A549 (cell line): ENCODE measurements at regions not wholly inside any gene's neighbourhood (a gene's known extent, or its start where the extent isn't known, plus 50 kb on each side); places are given as distances from the start of the nearest gene placed in this dataset.

Experiments
- ATAC-seq, 2 experiments: fragments of 200-7000 bp in 1 of 2; fragments of >200 bp in 1 of 2; cut with Nextera tagmentation in 1 of 2; cut with Tn5 transposase in 1 of 2; 3 replicates each; pipeline versions ENCODE4 v1.8.0 to v1.9.1; 2018 to 2020; ENCODE audit warnings: mild to moderate bottlenecking in 1 of 2, moderate library complexity in 1 of 2
- CTCF ChIA-PET: fragments of 300-600 bp; sonication (Branson Sonifier 250); formaldehyde crosslinking; extraction: SDS; loops from one replicate; lab custom pipeline; 2021; ENCODE audit warnings: antibody characterized with exemption, inconsistent platforms; lab: Yijun Ruan, JAX
- POLR2A ChIA-PET: fragments of 350-600 bp; formaldehyde crosslinking; extraction: SDS; loops from one replicate; lab custom pipeline; 2021; ENCODE audit warnings: antibody characterized with exemption, inconsistent platforms; lab: Yijun Ruan, JAX
- DNase-seq, 2 experiments: peaks; one replicate each; pipeline versions ENCODE4 v3.0.0 to v3.0.0-alpha.2; 2011 to 2016; ENCODE audit warnings: low read depth in 1 of 2, low spot score in 1 of 2
- FAIRE-seq: peaks from 2 replicates; lab custom pipeline; 2011; peaks lifted over from hg19 to GRCh38; lab: Jason Lieb, UNC
- H3K27ac ChIP-seq, 2 experiments: fragments of >200 bp; sonication (Bioruptor Twin); formaldehyde crosslinking; 3 replicates each; pipeline ENCODE4 v1.5.1; 2016 to 2017
- H3K4me1 ChIP-seq: fragments of >200 bp; sonication (Bioruptor Twin); formaldehyde crosslinking; 3 replicates; pipeline ENCODE4 v1.6.1; 2016
- H3K4me2 ChIP-seq: fragments of >200 bp; sonication (Bioruptor Twin); formaldehyde crosslinking; 3 replicates; pipeline ENCODE4 v1.6.1; 2016
- H3K4me3 ChIP-seq: fragments of >200 bp; sonication (Bioruptor Twin); formaldehyde crosslinking; 3 replicates; pipeline ENCODE4 v1.5.1; 2016
- H3K9me3 ChIP-seq: fragments of >200 bp; sonication (Bioruptor Twin); formaldehyde crosslinking; 3 replicates; pipeline ENCODE4 v1.6.1; 2016
- EHF ChIP-seq: fragments of 250-450 bp; sonication (Bioruptor Pico); IDR thresholded peaks from 2 replicates; pipeline ENCODE4 v1.5.0; 2020; ENCODE audit warnings: mild to moderate bottlenecking
- EP300 ChIP-seq, 2 experiments: fragments of >200 bp; sonication (Bioruptor Twin); formaldehyde crosslinking; IDR thresholded peaks; 2 replicates in 1 of 2; 3 replicates in 1 of 2; pipeline ENCODE4 v1.6.1; 2016 to 2017
- FOSL2 ChIP-seq, 2 experiments: fragments of 450-650 bp in 1 of 2; fragments of >200 bp in 1 of 2; sonication (Bioruptor Twin) in 1 of 2; formaldehyde crosslinking; IDR thresholded peaks; 2 replicates each; pipeline versions ENCODE4 v1.5.0 to v1.6.1; 2016 to 2020; ENCODE audit warnings: mild to moderate bottlenecking in 1 of 2, moderate library complexity in 1 of 2
- FOXS1 ChIP-seq: fragments of 250-450 bp; sonication (Bioruptor Pico); IDR thresholded peaks from 2 replicates; pipeline ENCODE4 v1.5.0; 2020; ENCODE audit warnings: mild to moderate bottlenecking, moderate library complexity
- GATA3 ChIP-seq: IDR thresholded peaks from 2 replicates; pipeline ENCODE4 v1.6.1; 2012; ENCODE audit warnings: borderline replicate concordance
- HEYL ChIP-seq: fragments of 250-450 bp; sonication (Bioruptor Pico); IDR thresholded peaks from 2 replicates; pipeline ENCODE4 v1.8.0; 2021; ENCODE audit warnings: mild to moderate bottlenecking, moderate library complexity
- HOXA7 ChIP-seq: fragments of 250-450 bp; sonication (Bioruptor Pico); IDR thresholded peaks from 2 replicates; pipeline ENCODE4 v1.5.0; 2020; ENCODE audit warnings: mild to moderate bottlenecking, moderate library complexity
- HOXB13 ChIP-seq: fragments of 250-450 bp; sonication (Bioruptor Pico); IDR thresholded peaks from 2 replicates; pipeline ENCODE4 v1.5.0; 2020; ENCODE audit warnings: low read depth, mild to moderate bottlenecking, moderate library complexity
- HOXB5 ChIP-seq: fragments of 250-450 bp; sonication (Bioruptor Pico); IDR thresholded peaks from 2 replicates; pipeline ENCODE4 v1.5.0; 2020; ENCODE audit warnings: mild to moderate bottlenecking, moderate library complexity
- KDM1A ChIP-seq: fragments of 200-600 bp; sonication (generic); IDR thresholded peaks from 2 replicates; pipeline ENCODE4 v1.6.1; 2016; ENCODE audit warnings: low read depth, mild to moderate bottlenecking
- NPAS2 ChIP-seq: fragments of 250-450 bp; sonication (Bioruptor Pico); IDR thresholded peaks from 2 replicates; pipeline ENCODE4 v1.8.0; 2022; ENCODE audit warnings: mild to moderate bottlenecking, moderate library complexity, borderline replicate concordance
- NR3C1 ChIP-seq: fragments of >200 bp; sonication (Bioruptor Twin); formaldehyde crosslinking; IDR thresholded peaks from 3 replicates; pipeline ENCODE4 v1.6.1; 2017
- POLR2A ChIP-seq: IDR thresholded peaks from 2 replicates; pipeline ENCODE4 v1.6.1; 2012; ENCODE audit warnings: mild to moderate bottlenecking, low read length
- RCOR1 ChIP-seq: fragments of 150-350 bp; IDR thresholded peaks from 2 replicates; pipeline ENCODE4 v1.6.1; 2014; ENCODE audit warnings: antibody characterized with exemption, low read length, low read depth
- RFX5 ChIP-seq: fragments of 450-650 bp; IDR thresholded peaks from 2 replicates; pipeline ENCODE4 v1.7.1; 2014; ENCODE audit warnings: antibody characterized with exemption, mild to moderate bottlenecking, moderate library complexity
- RNF2 ChIP-seq: fragments of 200-600 bp; sonication (generic); IDR thresholded peaks from 2 replicates; pipeline ENCODE4 v1.6.1; 2016; ENCODE audit warnings: low read depth, mild to moderate bottlenecking, antibody characterized with exemption, moderate library complexity, borderline replicate concordance
- ZC3H11A ChIP-seq: fragments of 450-650 bp; IDR thresholded peaks from 2 replicates; pipeline ENCODE4 v1.6.1; 2014; ENCODE audit warnings: antibody characterized with exemption, mild to moderate bottlenecking
- ZFP36 ChIP-seq: fragments of 450-650 bp; IDR thresholded peaks from 2 replicates; pipeline ENCODE4 v1.6.1; 2014; ENCODE audit warnings: borderline replicate concordance; ENCODE audit not compliant: partially characterized antibody
- ZSCAN20 ChIP-seq: fragments of 250-450 bp; sonication (Bioruptor Pico); IDR thresholded peaks from 2 replicates; pipeline ENCODE4 v1.8.0; 2022; ENCODE audit warnings: mild to moderate bottlenecking, moderate library complexity
- WGBS: methylation state at CpG from one replicate; pipeline ENCODE4 v1.1.6; 2017; ENCODE audit errors: missing lambda C conversion rate; 5-methylcytosine and 5-hydroxymethylcytosine counted together
- TF ChIP-seq, protein P1 (sequence below): fragments of >200 bp; sonication (Bioruptor Twin); formaldehyde crosslinking; IDR thresholded peaks from 3 replicates; pipeline ENCODE4 v1.5.1; 2016
- TF ChIP-seq, protein P2 (sequence below): IDR thresholded peaks from 2 replicates; pipeline ENCODE4 v1.6.1; 2012
- TF ChIP-seq, protein P3 (sequence below): IDR thresholded peaks from 2 replicates; pipeline ENCODE4 v1.6.1; 2012; ENCODE audit warnings: low read depth, borderline replicate concordance
- TF ChIP-seq, protein P4 (sequence below): fragments of 250-450 bp; sonication (Bioruptor Pico); IDR thresholded peaks from 2 replicates; pipeline ENCODE4 v1.5.0; 2020; ENCODE audit warnings: low read depth, mild to moderate bottlenecking, moderate library complexity

DNA sequence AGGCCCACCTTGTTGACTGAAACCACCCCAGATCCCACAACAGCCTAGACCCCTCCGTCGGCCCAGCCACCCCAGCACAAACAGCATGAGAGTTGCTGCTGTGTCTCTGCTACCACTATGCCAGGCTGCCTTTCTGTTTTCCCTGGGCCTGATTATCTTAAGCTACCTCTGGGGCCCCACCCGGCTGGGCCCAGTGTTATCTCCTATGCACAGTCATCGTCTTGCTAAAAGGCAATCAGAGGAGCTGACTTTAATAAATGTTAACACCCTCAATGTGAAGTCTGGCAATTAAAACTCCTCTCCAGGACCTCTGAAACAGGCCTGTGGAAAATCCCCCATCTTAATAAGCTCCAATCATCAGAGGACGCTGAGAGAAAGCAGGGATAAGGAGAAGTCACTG lies 144.9 kb downstream of the FAM114A2 start:
- CTCF ChIA-PET, result interaction anchor here (1.0 to 1.1 kb wide), 2 partner anchors 15 to 22 kb away, joined by 3 to 5 read pairs; no protein-coding TSS in a partner anchor
- Histone ChIP-seq H3K4me1 (no peaks in the 10 kb centered on the region), H3K4me2 (no peak overlapping the region), H3K27ac (no peak overlapping the region), H3K9me3 (no peaks in the 10 kb centered on the region), H3K4me3 (no peak overlapping the region)
- TF ChIP-seq, protein P1, sequence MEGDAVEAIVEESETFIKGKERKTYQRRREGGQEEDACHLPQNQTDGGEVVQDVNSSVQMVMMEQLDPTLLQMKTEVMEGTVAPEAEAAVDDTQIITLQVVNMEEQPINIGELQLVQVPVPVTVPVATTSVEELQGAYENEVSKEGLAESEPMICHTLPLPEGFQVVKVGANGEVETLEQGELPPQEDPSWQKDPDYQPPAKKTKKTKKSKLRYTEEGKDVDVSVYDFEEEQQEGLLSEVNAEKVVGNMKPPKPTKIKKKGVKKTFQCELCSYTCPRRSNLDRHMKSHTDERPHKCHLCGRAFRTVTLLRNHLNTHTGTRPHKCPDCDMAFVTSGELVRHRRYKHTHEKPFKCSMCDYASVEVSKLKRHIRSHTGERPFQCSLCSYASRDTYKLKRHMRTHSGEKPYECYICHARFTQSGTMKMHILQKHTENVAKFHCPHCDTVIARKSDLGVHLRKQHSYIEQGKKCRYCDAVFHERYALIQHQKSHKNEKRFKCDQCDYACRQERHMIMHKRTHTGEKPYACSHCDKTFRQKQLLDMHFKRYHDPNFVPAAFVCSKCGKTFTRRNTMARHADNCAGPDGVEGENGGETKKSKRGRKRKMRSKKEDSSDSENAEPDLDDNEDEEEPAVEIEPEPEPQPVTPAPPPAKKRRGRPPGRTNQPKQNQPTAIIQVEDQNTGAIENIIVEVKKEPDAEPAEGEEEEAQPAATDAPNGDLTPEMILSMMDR, result no peak
- no peak for TF ChIP-seq HOXB5 (CRISPR knock-in tag)
- no peak for TF ChIP-seq RNF2
- TF ChIP-seq FOSL2 (IDR thresholded peaks at IDR 0.05), result no peak
- no peak for TF ChIP-seq FOSL2 (CRISPR knock-in tag; IDR thresholded peaks at IDR 0.05)
- no peak for TF ChIP-seq FOXS1
- no peak for TF ChIP-seq GATA3
- TF ChIP-seq RCOR1, result no peak
- TF ChIP-seq ZFP36, result no peak
- no peak for TF ChIP-seq RFX5
- no peak for TF ChIP-seq ZC3H11A
- TF ChIP-seq ZSCAN20 (CRISPR knock-in tag), result no peak
- TF ChIP-seq, protein P2, sequence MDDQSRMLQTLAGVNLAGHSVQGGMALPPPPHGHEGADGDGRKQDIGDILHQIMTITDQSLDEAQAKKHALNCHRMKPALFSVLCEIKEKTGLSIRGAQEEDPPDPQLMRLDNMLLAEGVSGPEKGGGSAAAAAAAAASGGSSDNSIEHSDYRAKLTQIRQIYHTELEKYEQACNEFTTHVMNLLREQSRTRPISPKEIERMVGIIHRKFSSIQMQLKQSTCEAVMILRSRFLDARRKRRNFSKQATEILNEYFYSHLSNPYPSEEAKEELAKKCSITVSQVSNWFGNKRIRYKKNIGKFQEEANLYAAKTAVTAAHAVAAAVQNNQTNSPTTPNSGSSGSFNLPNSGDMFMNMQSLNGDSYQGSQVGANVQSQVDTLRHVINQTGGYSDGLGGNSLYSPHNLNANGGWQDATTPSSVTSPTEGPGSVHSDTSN, result no peak
- TF ChIP-seq HEYL, result no peak
- TF ChIP-seq EP300 (IDR thresholded peaks at IDR 0.05), result no peak
- no peak for TF ChIP-seq NR3C1
- TF ChIP-seq POLR2A, result no peak
- no peak for TF ChIP-seq HOXA7
- TF ChIP-seq NPAS2, result no peak
- 15% methylated on average over 5 of the region's 5 CpGs for WGBS
- DNase-seq (no peak), FAIRE-seq (no peak), ATAC-seq (no peak)
- POLR2A ChIA-PET, result no interaction called here

DNA sequence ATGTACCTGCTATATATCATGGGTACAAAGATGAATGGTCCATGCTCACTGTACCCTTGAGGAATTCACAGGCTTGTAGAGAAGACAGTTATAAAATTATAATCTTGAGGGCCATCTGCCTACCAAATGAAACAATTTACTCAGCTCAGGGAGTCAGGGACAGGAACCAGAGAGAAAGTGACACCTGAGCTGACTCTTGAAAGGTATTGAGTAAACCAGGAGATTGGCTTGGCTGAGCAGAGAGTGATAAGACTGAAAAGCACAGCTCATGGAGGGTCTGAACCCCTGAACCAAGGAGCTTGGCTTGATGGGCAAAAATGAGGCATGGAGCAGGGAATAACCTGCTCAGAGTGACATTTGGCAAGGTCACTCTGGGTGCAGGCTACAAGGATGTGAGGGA lies 147.3 kb downstream of the FAM114A2 start:
- POLR2A ChIA-PET, result no interaction called here
- TF ChIP-seq, protein P3, sequence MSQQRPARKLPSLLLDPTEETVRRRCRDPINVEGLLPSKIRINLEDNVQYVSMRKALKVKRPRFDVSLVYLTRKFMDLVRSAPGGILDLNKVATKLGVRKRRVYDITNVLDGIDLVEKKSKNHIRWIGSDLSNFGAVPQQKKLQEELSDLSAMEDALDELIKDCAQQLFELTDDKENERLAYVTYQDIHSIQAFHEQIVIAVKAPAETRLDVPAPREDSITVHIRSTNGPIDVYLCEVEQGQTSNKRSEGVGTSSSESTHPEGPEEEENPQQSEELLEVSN, result no peak
- TF ChIP-seq, protein P1, result no peak
- TF ChIP-seq HOXB5 (CRISPR knock-in tag), result no peak
- TF ChIP-seq KDM1A, result no peak
- no peak for TF ChIP-seq EHF
- TF ChIP-seq HOXB13 (CRISPR knock-in tag), result no peak
- TF ChIP-seq, protein P4, sequence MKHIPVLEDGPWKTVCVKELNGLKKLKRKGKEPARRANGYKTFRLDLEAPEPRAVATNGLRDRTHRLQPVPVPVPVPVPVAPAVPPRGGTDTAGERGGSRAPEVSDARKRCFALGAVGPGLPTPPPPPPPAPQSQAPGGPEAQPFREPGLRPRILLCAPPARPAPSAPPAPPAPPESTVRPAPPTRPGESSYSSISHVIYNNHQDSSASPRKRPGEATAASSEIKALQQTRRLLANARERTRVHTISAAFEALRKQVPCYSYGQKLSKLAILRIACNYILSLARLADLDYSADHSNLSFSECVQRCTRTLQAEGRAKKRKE (CRISPR knock-in tag), result no peak
- TF ChIP-seq ZSCAN20 (CRISPR knock-in tag), result no peak
- no peaks in the 10 kb centered on the region for H3K9me3 ChIP-seq
- no peak overlapping the region for H3K27ac ChIP-seq
- FAIRE-seq, result no peak
- ATAC-seq, result no peak
- H3K4me1 ChIP-seq, result no peaks in the 10 kb centered on the region
- H3K4me3 ChIP-seq, result no peak overlapping the region
- no peak overlapping the region for H3K4me2 ChIP-seq
- no peak for DNase-seq
- CTCF ChIA-PET, result no interaction called here
